H9 (cell line): ENCODE measurements at regions not wholly inside any gene's neighbourhood (a gene's known extent, or its start where the extent isn't known, plus 50 kb on each side); places are given as distances from the start of the nearest gene placed in this dataset.

Source experiments
- DNase-seq: peaks from one replicate; pipeline ENCODE4 v3.0.0-alpha.2; 2017
- H2AFZ ChIP-seq: one replicate; pipeline ENCODE4 v1.6.1; 2013; ENCODE audit warnings: mild to moderate bottlenecking, low read length, control low read depth, moderate library complexity
- H2AK5ac ChIP-seq: 2 replicates; pipeline ENCODE4 v1.6.1; 2013; ENCODE audit warnings: low read length, control low read depth, mixed read lengths; ENCODE audit not compliant: insufficient read length
- H2BK120ac ChIP-seq: one replicate; pipeline ENCODE4 v1.6.1; 2013; ENCODE audit warnings: low read depth, mild to moderate bottlenecking, low read length, control low read depth, inconsistent platforms; ENCODE audit not compliant: poor library complexity, severe bottlenecking
- H2BK12ac ChIP-seq: 2 replicates; pipeline ENCODE4 v1.6.1; 2013; ENCODE audit warnings: low read length, control low read depth, mixed read lengths, low read depth; ENCODE audit not compliant: insufficient read length
- H2BK15ac ChIP-seq: 2 replicates; pipeline ENCODE4 v1.6.1; 2013; ENCODE audit warnings: low read depth, low read length, control low read depth
- H2BK20ac ChIP-seq: one replicate; pipeline ENCODE4 v1.6.1; 2013; ENCODE audit warnings: low read depth, mild to moderate bottlenecking, low read length, control low read depth, inconsistent platforms; ENCODE audit not compliant: poor library complexity, severe bottlenecking
- H2BK5ac ChIP-seq: 2 replicates; pipeline ENCODE4 v1.6.1; 2013; ENCODE audit warnings: low read length, control low read depth, mixed read lengths; ENCODE audit not compliant: insufficient read length
- H3K14ac ChIP-seq: 2 replicates; pipeline ENCODE4 v1.6.1; 2013; ENCODE audit warnings: low read length, control low read depth; ENCODE audit not compliant: insufficient read depth
- H3K18ac ChIP-seq: 2 replicates; pipeline ENCODE4 v1.6.1; 2013; ENCODE audit warnings: low read depth, mild to moderate bottlenecking, mixed read lengths, low read length, control low read depth; ENCODE audit not compliant: insufficient read length
- H3K23ac ChIP-seq: 2 replicates; pipeline ENCODE4 v1.6.1; 2013; ENCODE audit warnings: low read length, control low read depth, mixed read lengths, low read depth; ENCODE audit not compliant: insufficient read length
- H3K23me2 ChIP-seq: 2 replicates; pipeline ENCODE4 v1.6.1; 2013; ENCODE audit warnings: low read depth, mild to moderate bottlenecking, mixed read lengths, low read length, control low read depth; ENCODE audit not compliant: insufficient read length, poor library complexity, severe bottlenecking
- H3K27ac ChIP-seq: 2 replicates; pipeline ENCODE4 v1.5.1; 2013; ENCODE audit warnings: low read length, control low read depth, mixed read lengths, low read depth; ENCODE audit not compliant: insufficient read length
- H3K27me3 ChIP-seq: 2 replicates; pipeline ENCODE4 v1.6.1; 2013; ENCODE audit warnings: low read length, control low read depth, inconsistent platforms; ENCODE audit not compliant: insufficient read depth
- H3K4ac ChIP-seq: 2 replicates; pipeline ENCODE4 v1.6.1; 2013; ENCODE audit warnings: low read depth, mild to moderate bottlenecking, control low read depth, inconsistent platforms, low read length, moderate library complexity
- H3K4me1 ChIP-seq: 2 replicates; pipeline ENCODE4 v1.6.1; 2013; ENCODE audit warnings: low read length, control low read depth, inconsistent platforms; ENCODE audit not compliant: insufficient read depth
- H3K4me2 ChIP-seq: 2 replicates; pipeline ENCODE4 v1.6.1; 2013; ENCODE audit warnings: low read length, control low read depth, mixed read lengths; ENCODE audit not compliant: insufficient read length, insufficient read depth
- H3K56ac ChIP-seq: 2 replicates; pipeline ENCODE4 v1.6.1; 2013; ENCODE audit warnings: low read depth, mild to moderate bottlenecking, mixed read lengths, low read length, control low read depth; ENCODE audit not compliant: insufficient read length
- H3K79me1 ChIP-seq: 2 replicates; pipeline ENCODE4 v1.6.1; 2013; ENCODE audit warnings: low read depth, mild to moderate bottlenecking, moderate library complexity, low read length, control low read depth, inconsistent platforms; ENCODE audit not compliant: insufficient read depth, poor library complexity, severe bottlenecking
- H3K79me2 ChIP-seq: 2 replicates; pipeline ENCODE4 v1.6.1; 2013; ENCODE audit warnings: low read length, control low read depth, inconsistent platforms; ENCODE audit not compliant: insufficient read depth
- H3K9ac ChIP-seq: 2 replicates; pipeline ENCODE4 v1.6.1; 2013; ENCODE audit warnings: low read length, control low read depth, mixed read lengths; ENCODE audit not compliant: insufficient read length; ENCODE audit errors: extremely low read depth
- H3K9me3 ChIP-seq: one replicate; pipeline ENCODE4 v1.6.1; 2013; ENCODE audit warnings: low read depth, low read length, inconsistent platforms; ENCODE audit not compliant: control insufficient read depth
- H3T11ph ChIP-seq: one replicate; pipeline ENCODE4 v1.6.1; 2013; ENCODE audit warnings: mild to moderate bottlenecking, low read length, control low read depth, inconsistent platforms
- H4K20me1 ChIP-seq: one replicate; pipeline ENCODE4 v1.6.1; 2013; ENCODE audit not compliant: control insufficient read depth, insufficient read length, insufficient read depth
- H4K5ac ChIP-seq: 2 replicates; pipeline ENCODE4 v1.6.1; 2013; ENCODE audit warnings: low read depth, mild to moderate bottlenecking, mixed read lengths, low read length, control low read depth; ENCODE audit not compliant: insufficient read length
- H4K8ac ChIP-seq: replicated peaks from 2 replicates; pipeline ENCODE4 v1.6.1; 2013; ENCODE audit warnings: low read length, control low read depth, mixed read lengths, low read depth; ENCODE audit not compliant: insufficient read length
- H4K91ac ChIP-seq: 2 replicates; pipeline ENCODE4 v1.6.1; 2013; ENCODE audit warnings: low read depth, mild to moderate bottlenecking, moderate library complexity, mixed read lengths, low read length, control low read depth; ENCODE audit not compliant: insufficient read length
- H3K27ac Mint-ChIP-seq, 3 experiments: 2 replicates in 2 of 3; 3 replicates in 1 of 3; pipeline ENCODE4 v1.8.0; 2020 to 2021; ENCODE audit warnings: mixed read lengths in 3 of 3, mild to moderate bottlenecking in 1 of 3, moderate library complexity in 1 of 3
- H3K27me3 Mint-ChIP-seq: 2 replicates; pipeline ENCODE4 v1.8.0; 2021; ENCODE audit warnings: low read depth, mild to moderate bottlenecking, moderate library complexity, mixed read lengths
- H3K36me3 Mint-ChIP-seq, 3 experiments: 2 replicates in 2 of 3; 3 replicates in 1 of 3; pipeline ENCODE4 v1.8.0; 2020 to 2021; ENCODE audit warnings: low read depth in 3 of 3, mixed read lengths in 3 of 3; ENCODE audit not compliant: insufficient read depth in 1 of 3
- H3K4me1 Mint-ChIP-seq, 2 experiments: 2 replicates each; pipeline ENCODE4 v1.8.0; 2020; ENCODE audit warnings: mixed read lengths in 2 of 2
- H3K4me3 Mint-ChIP-seq, 2 experiments: 2 replicates in 1 of 2; 3 replicates in 1 of 2; pipeline ENCODE4 v1.8.0; 2020 to 2021; ENCODE audit warnings: mild to moderate bottlenecking in 2 of 2, mixed read lengths in 2 of 2, moderate library complexity in 1 of 2
- H3K9me3 Mint-ChIP-seq, 2 experiments: 2 replicates in 1 of 2; 3 replicates in 1 of 2; pipeline ENCODE4 v1.8.0; 2020; ENCODE audit warnings: mild to moderate bottlenecking in 2 of 2, mixed read lengths in 2 of 2, moderate library complexity in 1 of 2
- WGBS: extraction: QIAGEN DNeasy Blood & Tissue Kit; methylation state at CpG from one replicate; pipeline ENCODE4 v1.1.7; 2013; ENCODE audit warnings: missing lambda C conversion rate, low lambda C conversion rate, mixed read lengths; ENCODE audit not compliant: insufficient read length; ENCODE audit errors: extremely low coverage; 5-methylcytosine and 5-hydroxymethylcytosine counted together
- TF ChIP-seq, protein P1 (sequence below): fragments of 200-600 bp; sonication (generic); conservative IDR thresholded peaks from 3 replicates; pipeline ENCODE4 v1.8.0; 2021; ENCODE audit warnings: antibody characterized with exemption, mild to moderate bottlenecking

- H3K4me1 ChIP-seq = no peaks in the 10 kb centered on the region
- no peak overlapping the region for H4K91ac ChIP-seq
- Mint-ChIP-seq H3K4me3 (no peak overlapping the region), H3K4me1 (no peaks in the 10 kb centered on the region), H3K36me3 (peaks cover 0 to 8% (median 5%) of the 10 kb centered on the region in 3 experiments; a peak in 3 of 7 replicates), H3K27me3 (no peaks in the 10 kb centered on the region), H3K9me3 (peaks cover 13 to 16% of the 10 kb centered on the region in 2 experiments), H3K27ac (no peak overlapping the region)
- H3K9me3 ChIP-seq = peaks cover 9% of the 10 kb centered on the region
- TF ChIP-seq, protein P1, sequence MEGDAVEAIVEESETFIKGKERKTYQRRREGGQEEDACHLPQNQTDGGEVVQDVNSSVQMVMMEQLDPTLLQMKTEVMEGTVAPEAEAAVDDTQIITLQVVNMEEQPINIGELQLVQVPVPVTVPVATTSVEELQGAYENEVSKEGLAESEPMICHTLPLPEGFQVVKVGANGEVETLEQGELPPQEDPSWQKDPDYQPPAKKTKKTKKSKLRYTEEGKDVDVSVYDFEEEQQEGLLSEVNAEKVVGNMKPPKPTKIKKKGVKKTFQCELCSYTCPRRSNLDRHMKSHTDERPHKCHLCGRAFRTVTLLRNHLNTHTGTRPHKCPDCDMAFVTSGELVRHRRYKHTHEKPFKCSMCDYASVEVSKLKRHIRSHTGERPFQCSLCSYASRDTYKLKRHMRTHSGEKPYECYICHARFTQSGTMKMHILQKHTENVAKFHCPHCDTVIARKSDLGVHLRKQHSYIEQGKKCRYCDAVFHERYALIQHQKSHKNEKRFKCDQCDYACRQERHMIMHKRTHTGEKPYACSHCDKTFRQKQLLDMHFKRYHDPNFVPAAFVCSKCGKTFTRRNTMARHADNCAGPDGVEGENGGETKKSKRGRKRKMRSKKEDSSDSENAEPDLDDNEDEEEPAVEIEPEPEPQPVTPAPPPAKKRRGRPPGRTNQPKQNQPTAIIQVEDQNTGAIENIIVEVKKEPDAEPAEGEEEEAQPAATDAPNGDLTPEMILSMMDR = no peak
- no peak overlapping the region for H3K27ac ChIP-seq
- H4K5ac ChIP-seq = no peak overlapping the region
- no peak overlapping the region for H2BK12ac ChIP-seq
- no peak overlapping the region for H3K4ac ChIP-seq
- H3K79me2 ChIP-seq = no peaks in the 10 kb centered on the region
- H3K23ac ChIP-seq = no peak overlapping the region
- H3K79me1 ChIP-seq = no peaks in the 10 kb centered on the region
- no peak overlapping the region for H3K9ac ChIP-seq
- H2BK20ac ChIP-seq = no peak overlapping the region
- H2BK5ac ChIP-seq = no peak overlapping the region
- no peak overlapping the region for H3K14ac ChIP-seq
- no peaks in the 10 kb centered on the region for H4K20me1 ChIP-seq
- no peak overlapping the region for H3T11ph ChIP-seq
- no peaks in the 10 kb centered on the region for H3K27me3 ChIP-seq
- no peak overlapping the region for H3K18ac ChIP-seq
- DNase-seq = no peak
- no peaks in the 10 kb centered on the region for H3K23me2 ChIP-seq
- H2AFZ ChIP-seq = no peak overlapping the region
- H4K8ac ChIP-seq = no peak overlapping the region
- no peak overlapping the region for H3K4me2 ChIP-seq
- no peak overlapping the region for H2BK15ac ChIP-seq
- no CpG with 5 or more reads among the region's 3 CpGs for WGBS
- H2BK120ac ChIP-seq = no peak overlapping the region
- no peak overlapping the region for H3K56ac ChIP-seq
- H2AK5ac ChIP-seq = no peak overlapping the region
Measured at GRCh38 chr11:103542851-103543250, 433.6 kb downstream of the DYNC2H1 start.
